Stimulated activated memory B cell treated with anti-CD40 and anti-IgM and Interleukin-4, amounts not matched to agents 10 μg/mL and 1 μg/mL and 100 μg/mL, for 72 hours (primary cell): ENCODE measurements at regions not wholly inside any gene's neighbourhood (a gene's known extent, or its start where the extent isn't known, plus 50 kb on each side); places are given as distances from the start of the nearest gene placed in this dataset.

Experiments
- ATAC-seq: fragments of 150-1000 bp; cut with Tn5 transposase; 2 replicates; pipeline ENCODE4 v1.10.0; 2021
- H3K27ac Mint-ChIP-seq: one replicate; pipeline ENCODE4 v1.8.0; 2022; ENCODE audit warnings: mild to moderate bottlenecking, mixed read lengths
- H3K27me3 Mint-ChIP-seq: one replicate; pipeline ENCODE4 v1.8.0; 2022; ENCODE audit warnings: mixed read lengths
- H3K36me3 Mint-ChIP-seq: one replicate; pipeline ENCODE4 v1.8.0; 2022; ENCODE audit warnings: mixed read lengths
- H3K4me1 Mint-ChIP-seq: one replicate; pipeline ENCODE4 v1.8.0; 2022; ENCODE audit warnings: mixed read lengths
- H3K4me3 Mint-ChIP-seq: one replicate; pipeline ENCODE4 v1.8.0; 2022; ENCODE audit warnings: mild to moderate bottlenecking, moderate library complexity, mixed read lengths
- H3K9me3 Mint-ChIP-seq: one replicate; pipeline ENCODE4 v1.8.0; 2022; ENCODE audit warnings: mixed read lengths

DNA sequence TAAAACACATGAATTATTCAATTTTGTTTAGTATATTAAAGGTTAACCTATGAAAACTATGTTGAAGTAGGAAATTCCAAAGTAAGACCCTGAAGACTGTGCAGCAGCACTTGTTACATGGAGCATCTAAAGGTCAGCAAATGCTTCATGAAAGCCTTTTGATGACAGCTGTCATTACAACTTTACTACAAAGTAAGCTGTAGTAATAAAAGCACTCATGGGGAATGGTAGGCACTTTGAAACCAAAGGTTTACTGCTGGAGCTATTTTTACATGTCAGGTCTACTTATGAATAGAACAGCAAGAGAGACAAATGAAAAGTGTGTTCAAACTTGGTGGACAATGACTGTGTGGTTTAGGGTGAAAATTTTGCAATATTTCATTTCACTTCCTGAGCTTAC is 672.5 kb upstream of the PCDH20 start:
- no peak overlapping the region for H3K4me3 Mint-ChIP-seq
- ATAC-seq, result no peak
- H3K9me3 Mint-ChIP-seq, result no peaks in the 10 kb centered on the region
- no peaks in the 10 kb centered on the region for H3K4me1 Mint-ChIP-seq
- no peaks in the 10 kb centered on the region for H3K36me3 Mint-ChIP-seq
- no peak overlapping the region for H3K27ac Mint-ChIP-seq
- no peaks in the 10 kb centered on the region for H3K27me3 Mint-ChIP-seq

DNA sequence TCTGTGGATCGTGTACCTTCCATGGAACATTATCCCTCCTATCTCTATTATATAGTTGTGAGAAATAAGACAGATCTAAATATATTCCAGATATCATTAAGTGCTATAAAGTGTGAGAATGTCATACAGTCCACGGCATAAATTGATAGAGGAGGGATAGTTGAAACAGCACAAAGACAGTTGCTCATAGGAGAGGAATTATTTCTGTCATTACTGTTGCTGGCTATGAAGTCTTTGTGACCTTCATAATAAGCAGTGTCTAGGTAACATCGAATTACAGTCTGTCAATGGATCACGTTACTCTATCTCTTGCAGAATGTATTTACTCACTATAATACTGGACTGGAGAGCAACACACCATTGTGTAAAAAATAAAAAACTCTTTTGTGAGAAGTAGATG is 671.5 kb upstream of the PCDH20 start:
- no peak overlapping the region for H3K27ac Mint-ChIP-seq
- no peaks in the 10 kb centered on the region for H3K9me3 Mint-ChIP-seq
- ATAC-seq, result no peak
- no peak overlapping the region for H3K4me3 Mint-ChIP-seq
- no peaks in the 10 kb centered on the region for H3K27me3 Mint-ChIP-seq
- H3K4me1 Mint-ChIP-seq, result no peaks in the 10 kb centered on the region
- H3K36me3 Mint-ChIP-seq, result no peaks in the 10 kb centered on the region

GRCh38 chr13:62085337-62086229 is 669.9 kb upstream of the PCDH20 start:
- Mint-ChIP-seq H3K9me3 (no peaks in the 10 kb centered on the region), H3K27me3 (no peaks in the 10 kb centered on the region), H3K4me1 (no peaks in the 10 kb centered on the region), H3K36me3 (no peaks in the 10 kb centered on the region), H3K27ac (no peak overlapping the region), H3K4me3 (no peak overlapping the region)
- no peak for ATAC-seq

GRCh38 chr13:62084728-62085127 is 669.1 kb upstream of the PCDH20 start:
- Mint-ChIP-seq H3K27ac (no peak overlapping the region), H3K27me3 (no peaks in the 10 kb centered on the region), H3K36me3 (no peaks in the 10 kb centered on the region), H3K9me3 (no peaks in the 10 kb centered on the region), H3K4me3 (no peak overlapping the region), H3K4me1 (no peaks in the 10 kb centered on the region)
- ATAC-seq, result no peak

DNA sequence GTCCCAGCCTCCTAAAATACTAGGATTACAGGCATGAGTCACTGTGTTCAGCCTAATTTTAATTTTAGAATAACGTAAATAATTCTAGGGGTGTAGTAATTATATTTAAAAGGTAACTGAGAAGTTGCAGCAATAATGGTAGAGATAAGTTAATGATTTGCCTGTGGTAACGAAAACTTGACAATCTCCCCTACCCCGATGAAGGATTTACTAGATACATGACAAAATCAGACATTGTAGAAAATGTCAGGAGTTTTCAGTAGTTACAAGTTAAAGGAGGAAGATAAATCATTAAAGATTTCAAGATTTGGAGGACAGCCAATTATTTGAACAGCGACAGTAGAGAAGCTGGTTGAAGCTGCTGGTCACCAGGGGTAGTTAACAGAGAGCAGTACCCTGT is 652.2 kb upstream of the PCDH20 start:
- peaks cover 6% of the 10 kb centered on the region for H3K9me3 Mint-ChIP-seq
- no peak overlapping the region for H3K27ac Mint-ChIP-seq
- no peak for ATAC-seq
- no peaks in the 10 kb centered on the region for H3K4me1 Mint-ChIP-seq
- no peaks in the 10 kb centered on the region for H3K27me3 Mint-ChIP-seq
- no peak overlapping the region for H3K4me3 Mint-ChIP-seq
- no peaks in the 10 kb centered on the region for H3K36me3 Mint-ChIP-seq

DNA sequence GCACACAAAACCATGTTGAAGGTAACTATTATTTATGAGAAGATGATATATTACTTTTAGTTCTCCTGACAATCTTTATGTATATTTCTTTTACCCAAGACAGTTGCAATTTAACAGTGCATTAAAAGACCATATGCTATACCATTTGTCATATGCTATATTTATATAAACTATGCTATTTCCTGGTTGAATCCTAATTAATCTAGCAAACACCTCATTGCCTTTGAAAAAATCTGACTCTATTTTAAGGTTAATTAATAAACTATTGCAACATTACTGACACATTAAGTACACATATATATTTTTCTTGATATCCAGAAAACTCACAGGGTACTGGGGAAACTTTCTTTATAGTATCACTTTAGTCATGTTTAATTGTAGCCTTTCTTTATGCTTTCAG is 649.4 kb upstream of the PCDH20 start:
- H3K4me1 Mint-ChIP-seq, result no peaks in the 10 kb centered on the region
- H3K27ac Mint-ChIP-seq, result no peak overlapping the region
- no peaks in the 10 kb centered on the region for H3K36me3 Mint-ChIP-seq
- no peak overlapping the region for H3K4me3 Mint-ChIP-seq
- ATAC-seq, result no peak
- peaks cover 6% of the 10 kb centered on the region for H3K9me3 Mint-ChIP-seq
- H3K27me3 Mint-ChIP-seq, result no peaks in the 10 kb centered on the region

DNA sequence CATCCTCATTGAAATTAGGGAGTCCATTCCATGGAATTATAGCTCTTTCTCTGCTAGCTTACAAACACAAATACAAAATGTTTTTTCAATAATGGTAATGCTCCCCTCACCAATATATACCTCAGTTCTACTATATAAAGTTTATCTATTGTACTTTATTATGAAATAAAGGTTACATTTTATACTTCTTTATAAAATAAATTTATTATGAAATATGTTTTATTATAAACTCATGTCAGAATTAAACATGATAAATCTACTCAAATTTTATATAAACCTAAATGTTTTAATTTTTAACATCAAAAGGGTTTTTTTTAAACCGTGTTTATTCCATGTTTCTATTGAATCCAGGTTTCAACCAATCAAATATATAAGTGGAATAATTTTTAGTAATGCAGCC is 646.1 kb upstream of the PCDH20 start:
- H3K27me3 Mint-ChIP-seq, result no peaks in the 10 kb centered on the region
- H3K36me3 Mint-ChIP-seq, result no peaks in the 10 kb centered on the region
- no peak for ATAC-seq
- H3K4me1 Mint-ChIP-seq, result no peaks in the 10 kb centered on the region
- peaks cover 3% of the 10 kb centered on the region for H3K9me3 Mint-ChIP-seq
- H3K4me3 Mint-ChIP-seq, result no peak overlapping the region
- no peak overlapping the region for H3K27ac Mint-ChIP-seq

DNA sequence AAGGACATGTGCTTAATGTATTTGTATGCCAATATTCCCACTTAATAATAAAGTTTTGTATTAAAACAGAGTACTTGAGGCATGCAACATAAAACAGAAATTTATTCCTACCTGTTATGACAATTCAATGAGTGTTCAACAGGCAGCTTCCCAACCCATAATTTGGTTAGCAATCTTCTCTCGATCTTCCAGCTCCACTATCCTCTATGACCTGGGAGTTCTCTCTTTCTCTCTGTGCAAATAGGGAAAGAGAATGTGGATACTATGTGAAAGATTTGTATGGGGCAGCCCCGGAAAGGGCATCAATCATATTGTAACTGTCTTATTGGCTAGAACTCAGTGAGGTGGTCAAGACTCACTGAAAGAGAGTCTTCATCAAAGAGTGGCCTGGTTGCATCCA is 644.9 kb upstream of the PCDH20 start:
- H3K9me3 Mint-ChIP-seq, result peaks cover 3% of the 10 kb centered on the region
- H3K27me3 Mint-ChIP-seq, result no peaks in the 10 kb centered on the region
- H3K27ac Mint-ChIP-seq, result no peak overlapping the region
- H3K4me1 Mint-ChIP-seq, result no peaks in the 10 kb centered on the region
- H3K36me3 Mint-ChIP-seq, result no peaks in the 10 kb centered on the region
- no peak for ATAC-seq
- no peak overlapping the region for H3K4me3 Mint-ChIP-seq

GRCh38 chr13:62057286-62057685 is 641.6 kb upstream of the PCDH20 start:
- no peak overlapping the region for H3K27ac Mint-ChIP-seq
- H3K4me3 Mint-ChIP-seq, result no peak overlapping the region
- no peaks in the 10 kb centered on the region for H3K4me1 Mint-ChIP-seq
- H3K36me3 Mint-ChIP-seq, result no peaks in the 10 kb centered on the region
- H3K9me3 Mint-ChIP-seq, result peaks cover 3% of the 10 kb centered on the region
- ATAC-seq, result no peak
- H3K27me3 Mint-ChIP-seq, result no peaks in the 10 kb centered on the region

DNA sequence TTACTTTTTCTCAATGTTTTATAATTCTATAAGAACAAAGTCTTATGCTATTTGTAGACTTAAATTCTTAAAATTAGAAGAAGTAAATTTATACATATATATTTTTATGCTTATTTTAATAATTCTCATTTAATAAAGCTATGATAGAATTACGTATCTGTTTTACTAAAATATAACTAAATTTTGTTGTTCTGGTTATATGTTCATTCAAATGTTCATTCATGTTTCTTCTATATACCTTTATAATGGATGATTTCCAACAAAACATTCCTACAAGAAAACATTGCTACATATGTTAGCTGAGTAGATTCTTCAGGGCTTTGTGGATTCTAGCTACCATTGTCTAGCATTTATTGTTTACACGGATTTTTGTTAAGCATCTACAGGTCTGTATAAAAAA is 634.3 kb upstream of the PCDH20 start:
- Mint-ChIP-seq H3K27ac (no peak overlapping the region), H3K36me3 (no peaks in the 10 kb centered on the region), H3K4me1 (no peaks in the 10 kb centered on the region), H3K9me3 (peaks cover 10% of the 10 kb centered on the region), H3K4me3 (no peak overlapping the region), H3K27me3 (no peaks in the 10 kb centered on the region)
- ATAC-seq, result no peak

DNA sequence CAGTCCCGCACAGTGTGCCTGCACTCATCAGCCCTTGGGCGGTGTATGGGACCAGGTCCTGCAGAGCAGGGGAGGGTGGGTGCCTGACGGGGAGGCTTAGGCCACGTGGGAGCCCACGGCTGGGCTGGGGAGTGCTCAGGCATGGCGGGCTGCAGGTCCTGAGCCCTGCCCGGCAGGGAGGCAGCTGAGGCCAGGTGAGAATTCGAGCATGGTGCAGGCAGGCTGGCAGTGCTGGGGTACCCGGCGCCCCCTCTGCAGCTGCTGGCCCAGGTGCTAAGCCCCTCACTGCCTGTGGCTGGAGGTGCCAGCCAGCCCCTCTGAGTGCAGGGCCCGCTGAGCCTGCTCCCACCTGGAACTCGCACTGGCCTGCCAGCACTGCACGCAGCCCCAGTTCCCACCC is 630.9 kb upstream of the PCDH20 start:
- peak; percentile 45 for ATAC-seq
- Mint-ChIP-seq H3K9me3 (peaks cover 5% of the 10 kb centered on the region), H3K27ac (no peak overlapping the region), H3K4me1 (no peaks in the 10 kb centered on the region), H3K4me3 (no peak overlapping the region), H3K36me3 (no peaks in the 10 kb centered on the region), H3K27me3 (no peaks in the 10 kb centered on the region)

- Mint-ChIP-seq H3K36me3 (no peaks in the 10 kb centered on the region), H3K9me3 (no peaks in the 10 kb centered on the region), H3K4me3 (no peak overlapping the region), H3K4me1 (no peaks in the 10 kb centered on the region), H3K27me3 (no peaks in the 10 kb centered on the region), H3K27ac (no peak overlapping the region)
- no peak for ATAC-seq
Observed at GRCh38 chr13:62043600-62043999, 628.0 kb upstream of the PCDH20 start.

- H3K27ac Mint-ChIP-seq, result no peak overlapping the region
- peaks cover 4% of the 10 kb centered on the region for H3K9me3 Mint-ChIP-seq
- H3K36me3 Mint-ChIP-seq, result no peaks in the 10 kb centered on the region
- no peaks in the 10 kb centered on the region for H3K4me1 Mint-ChIP-seq
- ATAC-seq, result no peak
- H3K4me3 Mint-ChIP-seq, result no peak overlapping the region
- no peaks in the 10 kb centered on the region for H3K27me3 Mint-ChIP-seq
Observed at GRCh38 chr13:62040806-62041205, 625.2 kb upstream of the PCDH20 start.

DNA sequence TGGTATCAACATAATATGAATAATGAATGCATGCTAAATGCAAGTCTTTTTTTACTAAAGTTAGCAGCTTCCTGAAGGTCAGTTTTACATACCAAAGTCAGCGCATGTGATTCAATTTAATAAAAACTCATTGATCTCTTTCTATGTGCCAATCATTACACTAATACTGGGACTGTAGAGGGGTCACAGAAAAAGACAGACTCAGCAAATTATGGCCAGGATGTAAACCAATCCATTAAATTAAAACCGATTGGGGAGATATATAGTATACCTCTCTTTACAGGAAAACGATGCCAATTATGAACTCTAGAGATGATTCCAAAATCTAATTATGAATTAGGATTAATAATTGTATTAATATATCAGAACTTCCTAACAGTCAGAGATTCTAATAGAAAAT is 624.4 kb upstream of the PCDH20 start:
- H3K36me3 Mint-ChIP-seq, result no peaks in the 10 kb centered on the region
- ATAC-seq, result no peak
- no peaks in the 10 kb centered on the region for H3K27me3 Mint-ChIP-seq
- H3K4me3 Mint-ChIP-seq, result no peak overlapping the region
- H3K4me1 Mint-ChIP-seq, result no peaks in the 10 kb centered on the region
- no peak overlapping the region for H3K27ac Mint-ChIP-seq
- peaks cover 4% of the 10 kb centered on the region for H3K9me3 Mint-ChIP-seq

DNA sequence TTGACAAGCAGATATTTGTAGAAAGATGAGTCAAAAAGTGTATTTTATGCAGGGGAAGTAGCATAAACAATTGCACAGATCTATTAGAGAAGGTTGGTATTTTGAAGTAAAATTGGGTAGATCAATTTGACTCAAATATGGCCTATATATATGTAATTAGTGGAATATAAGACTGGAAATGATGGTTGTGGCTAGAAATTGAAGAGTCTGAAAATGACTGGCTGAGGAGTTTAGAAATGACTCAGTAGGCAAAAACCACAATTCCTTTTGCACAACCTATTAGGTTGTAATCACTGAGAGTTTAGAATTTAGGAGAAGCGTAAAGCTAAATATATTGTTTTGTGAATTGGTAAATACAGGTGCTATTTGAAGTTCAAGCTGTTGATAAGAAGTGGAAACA is 622.6 kb upstream of the PCDH20 start:
- no peak for ATAC-seq
- H3K27ac Mint-ChIP-seq, result no peak overlapping the region

GRCh38 chr13:62035981-62036380 is 620.3 kb upstream of the PCDH20 start:
- Mint-ChIP-seq H3K4me3 (no peak overlapping the region), H3K27ac (no peak overlapping the region), H3K9me3 (peaks cover 6% of the 10 kb centered on the region), H3K4me1 (no peaks in the 10 kb centered on the region), H3K36me3 (no peaks in the 10 kb centered on the region), H3K27me3 (no peaks in the 10 kb centered on the region)
- ATAC-seq, result no peak

More for the DNA sequence above, 622.6 kb upstream of the PCDH20 start:
- no peak overlapping the region for H3K4me3 Mint-ChIP-seq
- H3K27me3 Mint-ChIP-seq, result no peaks in the 10 kb centered on the region
- no peaks in the 10 kb centered on the region for H3K4me1 Mint-ChIP-seq
- H3K9me3 Mint-ChIP-seq, result peaks cover 6% of the 10 kb centered on the region
- H3K36me3 Mint-ChIP-seq, result no peaks in the 10 kb centered on the region
